Ovary (tissue), 3 donors: ENCODE measurements at regions not wholly inside any gene's neighbourhood (a gene's known extent, or its start where the extent isn't known, plus 50 kb on each side); places are given as distances from the start of the nearest gene placed in this dataset.

ENCODE experiments used
- CTCF ChIP-seq, 3 donors: fragments of 450-650 bp in 2 of 3; fragments of 200-600 bp in 1 of 3; IDR thresholded peaks; one replicate each; pipeline versions ENCODE4 v1.5.1 to v1.8.0; 2016 to 2022; ENCODE audit warnings: antibody characterized with exemption in 3 of 3, mild to moderate bottlenecking in 1 of 3
- POLR2A ChIP-seq: fragments of 450-650 bp; IDR thresholded peaks from one replicate; pipeline ENCODE4 v1.6.1; 2017; ENCODE audit warnings: antibody characterized with exemption, mild to moderate bottlenecking, moderate library complexity
- donor health status: DM: no; HTN: no; CAD: no.

GRCh38 chr5:123720955-123721354 is 209.0 kb downstream of the CSNK1G3 start:
- TF ChIP-seq CTCF (IDR thresholded peaks at IDR 0.05) = no peak
- TF ChIP-seq POLR2A = no peak
